K562 (cell line): ENCODE measurements at regions not wholly inside any gene's neighbourhood (a gene's known extent, or its start where the extent isn't known, plus 50 kb on each side); places are given as distances from the start of the nearest gene placed in this dataset.

ENCODE experiments used
- EWSR1 ChIP-seq: fragments of 450-650 bp; IDR thresholded peaks from 2 replicates; pipeline ENCODE4 v1.6.1; 2018; ENCODE audit warnings: borderline replicate concordance, mild to moderate bottlenecking, low read depth, moderate library complexity; ENCODE audit not compliant: partially characterized antibody
- POLR2A ChIP-seq: fragments of 450-650 bp; conservative IDR thresholded peaks from 2 replicates; pipeline ENCODE4 v1.6.1; 2016
- ZNF830 ChIP-seq: fragments of 250-450 bp; sonication (Bioruptor Pico); IDR thresholded peaks from 2 replicates; pipeline ENCODE4 v1.5.0; 2021; ENCODE audit warnings: mild to moderate bottlenecking
- TF ChIP-seq, protein P1 (sequence below): fragments of 450-650 bp; IDR thresholded peaks from 2 replicates; pipeline ENCODE4 v1.6.1; 2016; ENCODE audit warnings: missing biosample characterization, missing genetic modification characterization
- TF ChIP-seq, protein P2 (sequence below), 3 experiments: IDR thresholded peaks in 2 of 3; conservative IDR thresholded peaks in 1 of 3; 2 replicates each; pipeline ENCODE4 v1.5.1; 2011 to 2012; ENCODE audit warnings: low read length in 3 of 3, mild to moderate bottlenecking in 3 of 3, control low read depth in 2 of 3, improper control_type of control experiment in 1 of 3, inconsistent platforms in 1 of 3, low read depth in 1 of 3, mixed read lengths in 1 of 3, moderate library complexity in 1 of 3; ENCODE audit not compliant: insufficient read depth in 2 of 3
- TF ChIP-seq, protein P3 (sequence below): sonication (generic); formaldehyde crosslinking; IDR thresholded peaks from 2 replicates; pipeline ENCODE4 v1.8.1; 2023; ENCODE audit warnings: mild to moderate bottlenecking, missing genetic modification reagents, moderate library complexity

DNA sequence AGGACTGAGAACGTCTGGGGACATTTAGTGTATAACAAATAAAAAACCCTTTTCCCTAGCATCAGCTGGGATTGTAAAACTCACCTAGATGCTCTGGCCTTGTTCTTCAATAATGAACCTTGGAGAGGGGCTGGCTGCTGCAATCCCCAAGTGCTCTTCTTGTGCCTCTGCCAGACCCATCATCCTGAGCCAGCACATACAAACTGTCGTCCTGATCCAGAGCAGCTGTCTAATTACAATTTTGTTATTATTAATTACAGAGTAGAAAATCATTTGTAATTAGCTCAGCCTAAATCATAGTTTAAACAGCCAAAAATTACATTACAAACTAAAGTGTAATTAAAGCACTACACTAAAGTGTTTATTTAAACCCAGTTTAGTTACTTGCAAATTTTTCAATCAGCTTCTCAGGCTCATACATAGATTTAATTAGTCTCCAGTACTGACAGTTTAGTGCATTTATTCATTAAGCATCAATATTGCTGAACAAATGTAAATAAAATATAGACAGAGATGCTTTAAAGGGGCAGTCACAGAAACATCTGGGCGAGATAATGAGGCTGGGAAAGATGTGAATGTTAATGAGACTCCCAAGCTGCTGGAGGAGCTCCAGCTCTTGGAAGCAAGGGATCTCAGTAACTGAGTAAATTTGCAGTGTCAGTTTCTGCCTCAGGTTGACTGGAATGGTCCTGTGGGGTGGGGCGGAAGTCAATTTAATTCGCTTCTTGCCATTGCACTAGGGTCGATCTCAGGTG lies 632.3 kb upstream of the TLE4 start:
- TF ChIP-seq, protein P1, sequence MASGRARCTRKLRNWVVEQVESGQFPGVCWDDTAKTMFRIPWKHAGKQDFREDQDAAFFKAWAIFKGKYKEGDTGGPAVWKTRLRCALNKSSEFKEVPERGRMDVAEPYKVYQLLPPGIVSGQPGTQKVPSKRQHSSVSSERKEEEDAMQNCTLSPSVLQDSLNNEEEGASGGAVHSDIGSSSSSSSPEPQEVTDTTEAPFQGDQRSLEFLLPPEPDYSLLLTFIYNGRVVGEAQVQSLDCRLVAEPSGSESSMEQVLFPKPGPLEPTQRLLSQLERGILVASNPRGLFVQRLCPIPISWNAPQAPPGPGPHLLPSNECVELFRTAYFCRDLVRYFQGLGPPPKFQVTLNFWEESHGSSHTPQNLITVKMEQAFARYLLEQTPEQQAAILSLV (tag) = no peak
- TF ChIP-seq POLR2A = no peak
- TF ChIP-seq EWSR1 = no peak
- TF ChIP-seq, protein P2, sequence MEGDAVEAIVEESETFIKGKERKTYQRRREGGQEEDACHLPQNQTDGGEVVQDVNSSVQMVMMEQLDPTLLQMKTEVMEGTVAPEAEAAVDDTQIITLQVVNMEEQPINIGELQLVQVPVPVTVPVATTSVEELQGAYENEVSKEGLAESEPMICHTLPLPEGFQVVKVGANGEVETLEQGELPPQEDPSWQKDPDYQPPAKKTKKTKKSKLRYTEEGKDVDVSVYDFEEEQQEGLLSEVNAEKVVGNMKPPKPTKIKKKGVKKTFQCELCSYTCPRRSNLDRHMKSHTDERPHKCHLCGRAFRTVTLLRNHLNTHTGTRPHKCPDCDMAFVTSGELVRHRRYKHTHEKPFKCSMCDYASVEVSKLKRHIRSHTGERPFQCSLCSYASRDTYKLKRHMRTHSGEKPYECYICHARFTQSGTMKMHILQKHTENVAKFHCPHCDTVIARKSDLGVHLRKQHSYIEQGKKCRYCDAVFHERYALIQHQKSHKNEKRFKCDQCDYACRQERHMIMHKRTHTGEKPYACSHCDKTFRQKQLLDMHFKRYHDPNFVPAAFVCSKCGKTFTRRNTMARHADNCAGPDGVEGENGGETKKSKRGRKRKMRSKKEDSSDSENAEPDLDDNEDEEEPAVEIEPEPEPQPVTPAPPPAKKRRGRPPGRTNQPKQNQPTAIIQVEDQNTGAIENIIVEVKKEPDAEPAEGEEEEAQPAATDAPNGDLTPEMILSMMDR (IDR thresholded peaks at IDR 0.05 in 2 of 3, conservative IDR thresholded peaks at IDR 0.05 in 1 of 3; ENCODE audit: insufficient read depth in 2 of 3, low read depth in 1 of 3, low read length in 3 of 3) = no peak
- TF ChIP-seq, protein P3, sequence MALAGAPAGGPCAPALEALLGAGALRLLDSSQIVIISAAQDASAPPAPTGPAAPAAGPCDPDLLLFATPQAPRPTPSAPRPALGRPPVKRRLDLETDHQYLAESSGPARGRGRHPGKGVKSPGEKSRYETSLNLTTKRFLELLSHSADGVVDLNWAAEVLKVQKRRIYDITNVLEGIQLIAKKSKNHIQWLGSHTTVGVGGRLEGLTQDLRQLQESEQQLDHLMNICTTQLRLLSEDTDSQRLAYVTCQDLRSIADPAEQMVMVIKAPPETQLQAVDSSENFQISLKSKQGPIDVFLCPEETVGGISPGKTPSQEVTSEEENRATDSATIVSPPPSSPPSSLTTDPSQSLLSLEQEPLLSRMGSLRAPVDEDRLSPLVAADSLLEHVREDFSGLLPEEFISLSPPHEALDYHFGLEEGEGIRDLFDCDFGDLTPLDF (CRISPR knock-in tag) = no peak
- TF ChIP-seq ZNF830 (CRISPR knock-in tag) = no peak
